Adrenal gland (tissue), 5 donors: ENCODE measurements at regions not wholly inside any gene's neighbourhood (a gene's known extent, or its start where the extent isn't known, plus 50 kb on each side); places are given as distances from the start of the nearest gene placed in this dataset.

Experiments used
- CTCF ChIP-seq, 6 experiments: fragments of 450-650 bp in 4 of 6; fragments of 200-600 bp in 2 of 6; sonication (generic) in 1 of 6; IDR thresholded peaks; 1 replicate in 5 of 6; 2 replicates in 1 of 6; pipeline versions ENCODE4 v1.5.1 to v1.8.0; 2016 to 2021; ENCODE audit warnings: antibody characterized with exemption in 6 of 6, mild to moderate bottlenecking in 2 of 6, moderate library complexity in 1 of 6
- POLR2A ChIP-seq, 2 donors: fragments of 450-650 bp; IDR thresholded peaks; one replicate each; pipeline ENCODE4 v1.6.1; 2017; ENCODE audit warnings: antibody characterized with exemption in 2 of 2, mild to moderate bottlenecking in 2 of 2, moderate library complexity in 1 of 2
- donor health status: DM: no; HTN: no; CAD: no.

GRCh38 chr20:48463916-48464315 is 363.9 kb downstream of the PREX1 start:
- TF ChIP-seq CTCF (IDR thresholded peaks at IDR 0.05) (no peak), POLR2A (IDR thresholded peaks at IDR 0.05) (no peak)
